ENCODE measurements at regions not wholly inside any gene's neighbourhood (a gene's known extent, or its start where the extent isn't known, plus 50 kb on each side); places are given as distances from the start of the nearest gene placed in this dataset.

- no peaks in the 10 kb centered on the region for H4K20me1 ChIP-seq (ENCODE audit: insufficient read depth)
- H3K9ac ChIP-seq (ENCODE audit: low read length), result no peak overlapping the region
- H3K4me2 ChIP-seq (ENCODE audit: low read length), result no peak overlapping the region
- TF ChIP-seq POLR2AphosphoS5 (IDR thresholded peaks at IDR 0.05) (no peak), TAF1 (IDR thresholded peaks at IDR 0.05; ENCODE audit: low read depth) (no peak), SMC3 (conservative IDR thresholded peaks at IDR 0.05; ENCODE audit: poor library complexity) (no peak)
- no peaks in the 10 kb centered on the region for H3K9me3 ChIP-seq (ENCODE audit: low read length)
- no peaks in the 10 kb centered on the region for H3K9me2 ChIP-seq (ENCODE audit: insufficient read depth, low read length)
- H3K79me2 ChIP-seq (replicated peaks; ENCODE audit: insufficient read depth, low read length), result no peaks in the 10 kb centered on the region
- H2AFZ ChIP-seq (ENCODE audit: low read depth, low read length), result no peak overlapping the region
- H3K36me3 ChIP-seq (ENCODE audit: insufficient read depth, low read length), result no peaks in the 10 kb centered on the region
- H3K27me3 ChIP-seq (ENCODE audit: insufficient read depth, low read depth, low read length), result no peaks in the 10 kb centered on the region
- H3K4me3 ChIP-seq (ENCODE audit: low read length), result no peak overlapping the region
- no peak overlapping the region for H3K27ac ChIP-seq (ENCODE audit: low read length)
- no peaks in the 10 kb centered on the region for H3F3A ChIP-seq (ENCODE audit: insufficient read depth, low read length, poor library complexity, severe bottlenecking)
Measured at GRCh38 chrX:128699716-128700285, 647.6 kb upstream of the ACTRT1 start.

- no peak overlapping the region for H3K9ac ChIP-seq (ENCODE audit: low read length)
- TF ChIP-seq EP300 (conservative IDR thresholded peaks at IDR 0.05; ENCODE audit: poor library complexity, severe bottlenecking), result no peak
- TF ChIP-seq REST (IDR thresholded peaks at IDR 0.05; ENCODE audit: borderline replicate concordance), result no peak
- no peak for TF ChIP-seq RAD21 (conservative IDR thresholded peaks at IDR 0.05)
- TF ChIP-seq TAF1 (IDR thresholded peaks at IDR 0.05; ENCODE audit: low read depth), result no peak
- no peak for TF ChIP-seq POLR2AphosphoS5 (IDR thresholded peaks at IDR 0.05)
- no peak for TF ChIP-seq EZH2 (IDR thresholded peaks at IDR 0.05; ENCODE audit: borderline replicate concordance, insufficient read depth, low read length, poor library complexity, severe bottlenecking)
- TF ChIP-seq SMC3 (conservative IDR thresholded peaks at IDR 0.05; ENCODE audit: poor library complexity), result no peak
- no peak for TF ChIP-seq MXI1 (conservative IDR thresholded peaks at IDR 0.05; ENCODE audit: poor library complexity, severe bottlenecking)
- TF ChIP-seq CTCF (IDR thresholded peaks at IDR 0.05; ENCODE audit: poor library complexity, severe bottlenecking), result no peak
- no peaks in the 10 kb centered on the region for H3K27me3 ChIP-seq (ENCODE audit: insufficient read depth, low read depth, low read length)
- no peak overlapping the region for H3K27ac ChIP-seq (ENCODE audit: low read length)
- no peaks in the 10 kb centered on the region for H3K9me3 ChIP-seq (ENCODE audit: low read length)
- H3K4me2 ChIP-seq (ENCODE audit: low read length), result no peak overlapping the region
- no peak overlapping the region for H3K4me3 ChIP-seq (ENCODE audit: low read length)
- H2AFZ ChIP-seq (ENCODE audit: low read depth, low read length), result no peak overlapping the region
- no peaks in the 10 kb centered on the region for H3K79me2 ChIP-seq (replicated peaks; ENCODE audit: insufficient read depth, low read length)
- no peaks in the 10 kb centered on the region for H3K9me2 ChIP-seq (ENCODE audit: insufficient read depth, low read length)
- no peaks in the 10 kb centered on the region for H4K20me1 ChIP-seq (ENCODE audit: insufficient read depth)
- no peaks in the 10 kb centered on the region for H3K36me3 ChIP-seq (ENCODE audit: insufficient read depth, low read length)
- H3F3A ChIP-seq (ENCODE audit: insufficient read depth, low read length, poor library complexity, severe bottlenecking), result no peaks in the 10 kb centered on the region
Measured at GRCh38 chrX:128698573-128699181, 646.5 kb upstream of the ACTRT1 start.
